ENCODE measurements at regions not wholly inside any gene's neighbourhood (a gene's known extent, or its start where the extent isn't known, plus 50 kb on each side); places are given as distances from the start of the nearest gene placed in this dataset.

DNA sequence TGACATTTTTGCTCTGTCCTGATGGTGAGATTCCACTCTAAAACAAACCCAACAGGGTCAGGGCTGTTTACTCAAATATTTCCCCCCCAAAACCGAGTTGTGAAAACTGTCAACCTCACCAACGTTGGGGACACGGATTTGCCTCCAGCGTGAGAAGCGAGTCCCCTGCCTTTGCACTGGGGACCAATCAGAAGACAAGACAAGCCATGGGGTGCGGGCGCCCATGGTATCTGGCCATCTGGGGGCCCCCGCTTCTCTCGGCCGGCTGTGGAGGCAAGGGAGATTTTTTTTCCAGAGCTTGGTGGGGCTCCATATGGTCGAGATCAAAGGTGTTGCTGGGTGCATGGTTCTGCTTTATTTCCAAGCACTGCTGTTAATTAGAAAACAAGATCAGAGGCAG, 272.1 kb downstream of the BCL11B start:
- no peak for DNase-seq (ENCODE audit: low read depth)

DNA sequence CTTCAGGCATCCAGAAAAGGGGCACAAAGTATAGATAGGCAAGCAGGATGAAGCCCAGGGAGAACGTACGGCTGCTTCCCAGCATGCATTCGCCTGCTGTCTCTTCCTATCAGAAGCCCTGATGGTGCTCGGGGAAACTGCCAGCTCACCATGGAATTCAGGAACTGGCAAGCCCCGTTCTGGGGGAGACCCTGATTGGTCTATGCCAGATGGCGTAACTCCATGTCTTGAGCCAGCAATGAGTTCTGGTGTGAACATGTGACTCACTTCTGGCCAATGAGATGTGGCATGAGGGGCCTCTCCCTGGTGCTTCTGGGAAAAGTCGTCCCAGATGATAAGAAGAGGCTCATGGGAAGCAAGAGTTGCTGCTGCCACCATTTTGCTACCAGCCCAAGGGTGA, 270.8 kb downstream of the BCL11B start:
- DNase-seq (ENCODE audit: low read depth), result no peak

DNA sequence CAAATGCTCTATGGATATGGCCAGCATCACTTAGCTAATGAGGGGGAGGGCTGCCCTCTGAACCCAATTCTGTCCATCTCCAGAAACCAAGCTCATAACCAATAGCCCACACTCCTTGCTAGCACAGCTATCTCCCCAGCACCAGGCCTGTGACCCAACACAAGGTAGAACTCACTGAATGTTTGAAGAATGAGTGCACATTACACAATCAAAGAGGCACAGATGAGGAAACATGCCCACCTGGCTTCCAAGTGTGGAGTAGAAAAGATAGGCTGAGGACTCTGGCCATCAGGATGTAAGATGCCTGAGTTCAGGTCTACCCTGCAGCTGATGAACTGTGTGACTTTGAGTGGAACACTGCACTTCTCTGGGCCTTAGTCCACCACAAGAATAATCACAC, 268.4 kb downstream of the BCL11B start:
- no peak for DNase-seq (ENCODE audit: low read depth)

DNA sequence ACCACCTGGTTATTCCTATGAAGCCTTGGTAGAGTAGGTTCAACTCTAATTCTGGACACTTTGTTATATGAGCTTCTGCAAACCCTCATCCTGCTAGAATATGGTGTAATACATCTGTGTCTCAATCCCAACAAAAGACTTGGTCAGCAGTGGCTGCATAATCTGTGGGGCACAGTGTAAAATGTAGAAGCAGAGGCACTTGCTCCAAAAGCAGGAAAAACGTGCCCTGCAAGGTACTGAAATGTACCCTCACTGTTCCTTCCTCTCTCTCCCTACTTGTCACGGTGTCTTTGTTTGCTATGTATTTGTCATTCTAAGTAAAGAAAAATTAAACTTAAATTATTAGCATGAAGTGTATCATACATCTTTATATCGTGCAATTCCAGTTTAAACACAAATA, 267.9 kb downstream of the BCL11B start:
- DNase-seq (ENCODE audit: low read depth), result no peak

DNA sequence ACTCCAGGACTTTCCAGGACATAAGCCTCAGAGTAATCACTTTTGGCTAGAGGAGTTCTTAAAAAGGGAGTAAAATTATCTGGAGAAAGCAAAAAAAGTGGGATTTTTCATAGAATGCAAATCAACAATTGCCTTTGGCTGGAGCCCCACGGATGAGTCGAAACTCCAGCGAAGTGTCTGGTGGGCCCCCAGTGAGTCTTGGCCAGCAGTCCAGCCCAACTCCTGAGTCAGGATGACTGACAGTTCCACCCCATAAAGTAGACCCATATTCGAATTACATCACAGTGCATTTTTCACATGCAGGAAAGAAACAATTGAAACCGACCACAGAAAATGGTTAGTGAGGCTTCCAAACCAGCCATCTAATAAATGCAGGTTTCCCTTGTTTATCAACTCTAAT, 265.7 kb downstream of the BCL11B start:
- peak; percentile 3 for DNase-seq (ENCODE audit: low read depth)

DNA sequence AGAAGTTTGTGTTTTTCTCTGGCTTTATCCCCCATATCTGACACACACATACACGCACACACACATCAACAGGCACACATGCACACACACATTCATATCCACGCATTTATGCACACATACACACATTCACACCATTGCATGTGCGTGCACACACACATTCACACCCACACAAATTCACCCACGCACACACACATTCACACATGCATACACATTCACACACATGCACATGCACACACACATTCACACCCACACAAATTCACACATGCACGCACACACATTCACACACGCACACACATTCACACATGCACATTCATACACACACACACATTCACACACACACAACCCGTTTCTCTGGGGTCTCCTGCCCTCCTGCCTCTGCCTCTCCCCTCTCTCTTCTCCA, 264.2 kb downstream of the BCL11B start:
- no peak for DNase-seq (ENCODE audit: low read depth)

DNA sequence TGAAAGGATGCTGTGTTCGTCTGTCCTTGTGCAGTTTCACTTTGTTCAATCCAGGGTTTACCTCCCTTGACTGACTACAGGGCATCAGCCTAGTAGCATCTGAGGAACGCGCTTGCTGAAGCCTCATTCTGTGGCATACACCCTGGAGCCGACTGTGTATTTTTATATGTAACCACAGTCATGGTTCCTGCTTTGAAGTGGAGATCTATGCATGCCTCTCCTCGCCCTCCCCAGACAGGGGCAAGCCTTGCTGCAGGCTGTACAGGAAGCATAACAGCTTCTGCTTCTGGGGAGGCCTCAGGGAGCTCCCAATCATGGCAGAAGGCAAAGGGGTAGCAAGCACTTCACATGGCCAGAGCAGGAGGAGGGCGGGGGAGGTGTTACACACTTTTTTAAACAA, 262.1 kb downstream of the BCL11B start:
- no peak for DNase-seq (ENCODE audit: low read depth)

DNA sequence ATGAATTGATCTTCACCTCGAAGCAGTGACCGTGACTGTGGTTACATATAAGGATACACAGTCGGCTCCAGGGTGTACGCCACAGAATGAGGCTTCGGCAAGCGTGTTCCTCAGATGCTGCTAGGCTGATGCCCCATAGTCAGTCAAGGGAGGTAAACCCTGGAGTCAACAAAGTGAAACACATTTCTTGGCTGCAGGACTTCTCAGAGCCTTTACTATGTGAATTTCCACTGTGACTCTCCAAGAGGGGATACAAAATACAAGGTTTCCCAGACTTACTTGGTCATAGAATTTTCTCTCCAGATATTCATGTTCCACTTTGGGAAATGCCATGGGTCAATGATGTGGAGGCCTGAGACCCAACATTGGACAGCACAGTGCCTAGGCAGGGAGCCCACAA, 260.6 kb downstream of the BCL11B start:
- no peak for DNase-seq (ENCODE audit: low read depth)

DNA sequence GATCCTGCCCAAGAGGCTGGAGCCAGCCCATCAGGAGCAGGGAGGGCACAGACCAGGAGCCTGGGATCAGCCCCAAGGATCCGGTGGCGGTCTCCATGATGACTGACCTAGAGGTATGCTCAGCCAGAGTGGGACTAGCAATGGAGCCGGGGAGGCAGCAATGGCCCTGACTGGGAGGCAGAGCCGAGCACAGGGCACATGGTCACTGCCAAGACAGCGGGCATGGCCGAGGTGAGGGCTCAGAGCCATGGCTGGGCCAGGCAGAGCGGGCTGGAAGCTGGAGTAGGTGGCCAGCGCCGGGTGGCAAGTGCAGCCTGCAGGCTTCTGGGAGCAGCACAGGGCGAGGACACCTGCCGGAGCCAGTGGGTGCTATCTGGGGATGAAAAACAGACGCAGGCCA, 259.3 kb downstream of the BCL11B start:
- DNase-seq (ENCODE audit: low read depth), result no peak

DNA sequence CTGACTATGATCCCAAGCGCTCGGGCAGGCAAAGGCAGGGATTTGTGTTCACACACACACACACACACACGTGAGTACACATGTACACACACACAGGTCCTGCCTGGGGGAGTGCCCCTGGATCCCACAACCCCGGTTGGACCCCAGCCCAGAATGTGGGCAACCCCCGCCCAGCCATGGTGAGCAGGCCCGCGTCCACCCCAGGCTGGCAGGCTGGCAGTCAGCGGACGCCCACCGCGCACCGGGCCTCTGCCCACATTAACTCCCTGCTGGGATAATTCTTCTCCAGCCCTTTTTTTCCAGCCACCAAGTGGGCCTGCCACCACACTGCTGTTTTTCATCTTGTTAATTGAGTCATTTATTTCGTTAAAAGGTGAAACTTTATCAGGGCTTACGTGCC, 256.2 kb downstream of the BCL11B start:
- DNase-seq (ENCODE audit: low read depth), result no peak

DNA sequence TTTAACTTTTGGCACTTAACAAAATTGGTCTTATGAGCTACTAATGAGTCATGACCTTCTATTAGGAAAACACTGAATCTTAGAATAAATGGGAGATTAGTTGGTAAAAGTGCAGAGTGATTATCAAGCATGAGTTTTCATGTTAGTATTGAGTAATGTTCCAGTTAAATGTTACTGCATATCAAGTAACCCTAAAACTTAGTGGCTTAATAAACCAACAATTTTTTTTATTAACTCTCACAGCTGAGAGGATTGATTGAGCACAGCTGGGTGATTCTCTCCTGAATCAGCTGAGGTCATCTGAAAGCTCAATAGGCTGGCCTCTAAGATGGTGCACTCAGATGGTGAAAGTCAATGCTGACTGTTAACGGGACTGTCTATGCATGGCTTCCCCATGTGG, 248.6 kb downstream of the BCL11B start:
- no peak for DNase-seq (ENCODE audit: low read depth)

DNA sequence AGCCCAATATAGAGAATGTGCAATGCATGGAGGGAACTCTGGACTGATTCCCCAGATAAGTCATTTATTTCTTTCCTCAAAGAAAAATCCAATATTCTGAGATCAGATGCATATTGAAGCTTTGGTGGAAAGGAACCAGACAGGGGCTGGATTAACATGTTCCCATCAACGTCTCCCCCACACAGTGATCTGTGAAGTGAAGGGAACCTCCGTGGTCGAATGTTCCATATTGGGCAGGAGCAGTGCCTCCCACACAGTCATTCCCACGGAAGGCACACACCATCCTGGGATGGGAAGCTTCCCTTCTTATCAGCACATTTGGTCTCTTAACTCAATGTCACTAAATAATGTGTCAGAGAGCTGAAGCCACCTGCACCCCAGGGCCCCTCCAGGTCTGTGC, 247.1 kb downstream of the BCL11B start:
- no peak for DNase-seq (ENCODE audit: low read depth)

DNA sequence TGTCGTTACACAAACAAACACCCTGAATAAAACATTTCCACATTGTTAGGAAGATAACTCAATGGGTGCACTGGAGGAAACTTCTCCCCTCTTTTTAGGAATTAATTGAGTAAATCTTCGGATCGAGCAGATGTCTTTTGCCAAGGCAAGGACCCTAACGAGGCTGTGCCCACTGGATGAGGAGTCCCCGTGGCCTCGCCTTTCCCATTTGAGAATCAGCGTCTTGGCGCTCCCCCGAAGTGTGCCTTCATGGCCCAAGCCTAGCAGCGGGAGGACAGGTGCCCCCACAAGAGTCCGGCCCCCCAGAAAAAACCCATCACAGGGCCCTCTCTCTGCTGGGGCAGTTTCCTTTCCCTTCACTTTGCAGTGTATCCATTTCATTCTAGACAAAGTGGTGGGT, 246.6 kb downstream of the BCL11B start:
- DNase-seq (ENCODE audit: low read depth), result no peak

DNA sequence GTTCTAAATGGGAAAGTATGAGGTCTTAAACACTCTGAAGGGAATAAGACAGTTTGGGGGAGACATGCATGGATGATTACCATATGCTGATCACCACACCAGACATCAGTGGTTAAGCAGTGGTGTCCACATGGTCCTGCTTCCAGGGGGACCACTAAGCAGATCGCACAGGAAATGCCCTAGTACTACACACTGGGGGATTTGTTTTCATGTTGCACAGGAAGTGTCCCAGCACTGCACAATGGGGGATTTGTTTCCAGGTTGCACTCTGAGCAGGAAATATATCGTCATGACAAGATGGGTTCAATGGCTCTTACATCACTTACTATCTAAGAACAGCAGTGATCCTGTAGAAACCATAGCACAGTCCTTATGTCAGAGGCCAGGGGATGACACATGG, 245.5 kb downstream of the BCL11B start:
- no peak for DNase-seq (ENCODE audit: low read depth)

DNA sequence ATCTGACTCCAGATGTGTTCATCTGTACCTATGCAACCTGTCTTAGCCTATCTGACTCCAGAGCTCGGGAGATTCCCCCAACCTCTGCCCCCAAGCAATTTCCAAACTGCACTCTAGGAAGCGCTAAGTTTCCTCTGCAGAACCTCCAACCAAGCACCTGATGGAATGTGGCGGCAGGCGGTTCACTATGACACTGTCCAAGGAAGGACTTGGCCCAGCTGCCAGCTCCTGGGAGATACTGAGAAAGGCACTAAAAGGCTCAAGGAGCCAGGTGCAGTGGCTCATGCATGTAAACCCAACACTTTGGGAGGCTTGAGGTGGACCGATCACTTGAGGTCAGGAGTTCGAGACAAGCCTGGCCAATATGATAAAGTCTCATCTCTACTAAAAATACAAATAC, 244.0 kb downstream of the BCL11B start:
- DNase-seq (ENCODE audit: low read depth), result no peak

DNA sequence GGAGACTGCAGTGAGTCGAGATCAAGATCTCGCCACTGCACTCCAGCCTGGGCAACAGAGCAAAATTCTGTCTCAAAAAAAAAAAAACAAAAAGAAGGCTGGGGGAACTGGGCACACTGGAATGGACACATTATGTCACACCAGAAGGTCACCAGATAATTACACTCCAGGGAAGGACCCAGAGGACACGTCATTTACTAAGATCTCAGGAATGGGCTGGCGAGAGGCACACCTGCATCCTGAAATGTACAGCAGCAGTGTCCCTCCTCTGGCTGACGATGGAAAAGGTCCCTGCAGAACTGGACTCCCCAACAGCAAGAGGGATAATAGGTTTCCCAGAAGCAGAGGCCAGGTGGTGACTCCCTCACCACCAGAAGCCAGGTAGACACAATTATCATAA, 243.5 kb downstream of the BCL11B start:
- no peak for DNase-seq (ENCODE audit: low read depth)

DNA sequence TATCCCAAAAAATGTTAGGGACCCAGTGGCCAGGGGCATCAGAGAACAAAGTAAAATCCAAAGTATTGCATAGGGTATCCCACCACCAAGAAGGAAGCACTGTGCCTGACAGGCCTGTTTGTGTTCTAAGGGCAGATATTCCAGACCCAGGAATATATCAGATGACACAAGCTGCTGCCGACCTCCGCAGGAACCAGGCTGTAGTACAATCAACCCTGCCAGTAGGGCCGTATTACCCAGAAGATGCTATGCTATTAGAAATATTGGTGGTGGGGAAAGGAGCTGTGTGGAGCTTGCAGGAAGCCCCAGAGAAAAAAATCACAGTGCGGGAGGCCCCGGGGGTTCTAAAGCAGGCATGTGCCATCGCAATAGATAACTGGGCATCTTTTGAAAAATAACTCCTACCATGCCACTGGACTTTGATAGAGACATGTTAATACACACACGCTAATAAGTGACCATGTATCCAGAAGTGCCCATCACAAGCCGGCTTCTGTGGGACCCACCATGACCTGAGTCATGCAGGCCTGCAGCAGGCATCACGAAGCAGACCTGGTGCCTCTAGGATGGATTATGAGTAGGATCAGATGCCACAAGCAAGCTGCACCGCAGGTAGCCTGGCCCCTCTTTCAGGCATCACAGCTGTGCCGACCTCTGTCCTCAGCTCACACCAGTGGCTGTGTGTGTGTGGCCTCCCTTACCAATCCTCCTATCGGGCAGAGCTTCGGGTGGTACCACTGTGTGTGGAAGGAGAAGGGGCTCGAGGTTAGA, 242.7 kb downstream of the BCL11B start:
- no peak for DNase-seq (ENCODE audit: low read depth)

DNA sequence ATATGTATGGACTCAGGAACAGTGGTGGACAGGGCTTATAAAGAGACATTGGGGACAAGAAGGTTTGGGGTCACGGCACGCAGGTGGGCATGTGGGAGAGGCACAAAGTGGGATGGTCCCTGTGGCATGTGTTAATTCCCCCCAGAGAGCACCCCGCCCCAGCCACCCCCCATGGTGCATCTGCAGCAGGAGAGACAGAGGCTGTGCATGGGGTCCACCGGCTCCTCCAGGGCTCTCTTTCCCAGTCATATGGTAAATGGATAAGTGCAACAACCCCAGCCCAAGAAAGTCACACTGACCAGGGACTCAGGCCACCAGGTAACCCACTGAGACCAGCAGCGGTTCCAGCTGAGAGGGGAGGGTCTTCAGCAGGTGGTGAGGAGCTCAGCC, 242.1 kb downstream of the BCL11B start:
- no peak for DNase-seq (ENCODE audit: low read depth)

DNA sequence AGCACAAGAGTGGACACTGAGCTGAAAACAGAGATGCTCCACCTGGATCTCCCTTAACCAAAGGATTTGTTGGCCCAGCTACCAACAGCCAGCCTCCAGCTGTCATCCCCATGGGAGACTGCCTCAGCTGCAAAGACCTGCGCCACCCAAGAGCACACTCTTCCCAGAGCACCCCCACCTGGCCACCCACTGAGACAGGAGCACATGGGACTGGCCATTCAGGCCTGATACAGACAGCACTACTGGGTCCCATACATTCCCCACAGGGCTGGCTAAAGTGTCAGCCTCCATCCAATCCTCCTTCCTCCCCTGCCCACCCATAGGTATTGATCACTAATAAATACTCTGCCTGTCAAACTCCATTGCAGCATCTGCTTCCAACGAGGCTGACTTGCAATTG, 241.5 kb downstream of the BCL11B start:
- no peak for DNase-seq (ENCODE audit: low read depth)

DNA sequence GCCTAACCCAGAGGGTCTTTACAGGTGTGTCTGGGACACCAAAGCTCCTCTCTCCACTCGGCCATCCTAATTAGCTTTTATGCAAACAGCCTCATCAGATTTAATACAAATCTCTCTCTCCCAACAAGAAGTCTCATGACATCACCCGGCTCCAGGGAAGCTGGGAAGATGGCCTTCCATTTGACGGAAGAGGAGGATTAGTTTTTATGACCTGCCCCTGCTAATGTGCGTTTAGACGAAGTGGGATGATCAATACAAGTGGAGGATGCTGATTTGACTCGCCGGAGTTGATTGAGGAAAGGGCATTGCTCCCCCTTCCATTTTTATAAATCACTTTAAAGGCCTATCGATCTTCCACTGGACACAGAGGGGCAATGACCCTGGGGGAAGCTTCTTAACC, 239.2 kb downstream of the BCL11B start:
- DNase-seq (ENCODE audit: low read depth), result no peak

DNA sequence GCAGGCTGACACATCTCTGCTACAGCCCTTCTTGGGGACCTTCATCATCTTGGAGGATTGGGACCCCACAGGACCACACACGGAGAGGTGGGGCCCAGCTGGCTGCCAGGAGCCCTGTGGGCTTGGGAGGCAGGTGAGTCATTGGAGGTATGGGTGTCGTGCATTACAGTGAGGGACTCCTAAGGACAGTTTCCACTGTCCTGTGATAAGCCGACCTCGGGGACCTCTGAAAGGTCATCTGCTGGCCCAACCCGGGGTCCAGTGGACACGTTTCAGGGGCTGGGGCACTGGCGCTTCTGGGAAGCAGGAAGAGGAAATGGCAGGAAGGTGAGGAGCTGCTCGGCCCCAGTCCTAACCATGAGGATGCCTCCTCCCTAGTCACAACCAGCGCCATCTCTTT, 238.0 kb downstream of the BCL11B start:
- DNase-seq (ENCODE audit: low read depth), result no peak

DNA sequence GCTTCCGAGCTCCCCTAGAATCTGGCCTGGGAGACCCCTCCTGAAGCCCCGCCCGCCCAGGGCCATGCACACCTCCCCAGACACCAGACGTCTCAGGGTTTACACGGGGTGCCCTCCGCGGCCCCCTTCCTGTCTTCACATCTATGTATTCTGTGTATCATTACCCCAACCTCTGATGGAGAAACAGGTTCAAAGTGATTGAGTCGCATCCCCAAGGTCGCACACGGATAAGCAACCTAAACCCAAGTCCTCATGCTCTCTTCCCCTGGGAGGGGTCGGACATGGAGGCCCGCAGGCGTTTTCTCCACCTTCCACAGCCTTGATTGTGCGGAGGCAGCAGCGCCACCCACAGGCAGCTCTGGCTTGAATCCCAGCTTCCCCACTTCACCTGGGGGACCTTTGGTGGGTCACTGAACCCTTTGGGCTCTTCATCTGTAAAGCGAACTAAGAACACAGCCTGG, 237.3 kb downstream of the BCL11B start:
- no peak for DNase-seq (ENCODE audit: low read depth)

DNA sequence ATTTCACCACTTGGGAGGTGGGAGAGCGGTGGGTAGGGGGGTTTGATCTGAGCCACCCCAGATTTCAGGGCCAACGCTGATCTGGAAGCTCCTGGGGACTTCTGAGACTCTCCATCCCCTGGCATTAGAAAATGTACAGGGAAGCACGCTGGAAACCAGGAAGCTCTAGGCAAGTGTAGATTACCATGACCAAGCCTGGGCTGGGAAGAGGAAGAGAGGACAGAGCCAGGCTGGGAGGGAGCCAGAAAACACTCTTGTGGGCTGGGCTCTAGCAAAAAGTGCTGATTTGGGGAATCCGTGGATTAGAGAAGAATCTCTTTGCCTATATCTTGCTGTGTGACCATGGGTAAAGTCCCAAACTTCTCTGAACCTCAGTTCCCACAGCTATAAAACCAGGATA, 236.7 kb downstream of the BCL11B start:
- DNase-seq (ENCODE audit: low read depth), result no peak

Data from GM04504 (cell line).